H1 (cell line): ENCODE measurements at regions not wholly inside any gene's neighbourhood (a gene's known extent, or its start where the extent isn't known, plus 50 kb on each side); places are given as distances from the start of the nearest gene placed in this dataset.
"Not testable (repeated sequence)": the region's sequence is repeated elsewhere in the genome, so short reads cannot be mapped to it uniquely, and the experiment has no call there.

ENCODE experiments used
- CTCF ChIA-PET: fragments of 300-600 bp; sonication (Branson Sonifier 250); formaldehyde crosslinking; loops from one replicate; lab custom pipeline; 2021; ENCODE audit not compliant: partially characterized antibody; lab: Charles Lee
- POLR2A ChIA-PET: fragments of 300-600 bp; sonication (Branson Sonifier 250); formaldehyde crosslinking; loops from one replicate; lab custom pipeline; 2021; ENCODE audit warnings: inconsistent platforms; ENCODE audit not compliant: partially characterized antibody; lab: Charles Lee
- DNase-seq, 2 experiments: peaks; one replicate each; pipeline versions ENCODE4 v3.0.0 to v3.0.0-alpha.2; 2010 to 2022; ENCODE audit warnings: low spot score in 2 of 2, low read depth in 1 of 2, mixed read lengths in 1 of 2
- FAIRE-seq: peaks from 2 replicates; lab custom pipeline; 2011; peaks lifted over from hg19 to GRCh38; lab: Jason Lieb, UNC
- H2AFZ ChIP-seq: 2 replicates; pipeline ENCODE4 v1.8.1; 2012; ENCODE audit warnings: low read length, inconsistent platforms
- H2AK5ac ChIP-seq: 2 replicates; pipeline ENCODE4 v1.6.1; 2013; ENCODE audit warnings: low read depth, low read length
- H2BK120ac ChIP-seq: replicated peaks from 2 replicates; pipeline ENCODE3; 2013; ENCODE audit warnings: low read depth, low read length, inconsistent platforms
- H2BK12ac ChIP-seq: 2 replicates; pipeline ENCODE4 v1.6.1; 2013; ENCODE audit warnings: low read depth, low read length
- H2BK15ac ChIP-seq: 2 replicates; pipeline ENCODE4 v1.6.1; 2013; ENCODE audit warnings: low read length
- H2BK20ac ChIP-seq: 2 replicates; pipeline ENCODE4 v1.6.1; 2013; ENCODE audit warnings: low read length
- H2BK5ac ChIP-seq: 2 replicates; pipeline ENCODE4 v1.6.1; 2013; ENCODE audit warnings: low read depth, low read length
- H3K14ac ChIP-seq: 2 replicates; pipeline ENCODE4 v1.6.1; 2013; ENCODE audit warnings: inconsistent platforms; ENCODE audit not compliant: insufficient read length
- H3K18ac ChIP-seq: 2 replicates; pipeline ENCODE4 v1.6.1; 2013; ENCODE audit warnings: low read length; ENCODE audit errors: extremely low read depth
- H3K23ac ChIP-seq: 2 replicates; pipeline ENCODE4 v1.6.1; 2013; ENCODE audit warnings: inconsistent platforms; ENCODE audit not compliant: insufficient read length
- H3K23me2 ChIP-seq: 2 replicates; pipeline ENCODE4 v1.6.1; 2013; ENCODE audit warnings: low read depth, low read length
- H3K27ac ChIP-seq: 2 replicates; pipeline ENCODE4 v1.6.1; 2011; ENCODE audit warnings: low read depth, low read length, inconsistent platforms
- H3K27me3 ChIP-seq, 4 experiments: replicated peaks in 1 of 4; 1 replicate in 1 of 4; 2 replicates in 3 of 4; pipeline versions ENCODE4 v1.6.1 to v1.8.1; 2011 to 2013; ENCODE audit warnings: low read length in 3 of 4, mild to moderate bottlenecking in 3 of 4, inconsistent platforms in 2 of 4, mixed read lengths in 2 of 4, moderate library complexity in 1 of 4; ENCODE audit not compliant: control insufficient read depth in 3 of 4, insufficient read depth in 3 of 4; ENCODE audit errors: extremely low read depth in 1 of 4
- H3K36me3 ChIP-seq, 4 experiments: 2 replicates each; pipeline versions ENCODE4 v1.6.1 to v1.8.1; 2011 to 2013; ENCODE audit warnings: mild to moderate bottlenecking in 4 of 4, low read length in 3 of 4, moderate library complexity in 2 of 4, control low read depth in 1 of 4, inconsistent platforms in 1 of 4; ENCODE audit not compliant: insufficient read depth in 4 of 4, control insufficient read depth in 2 of 4
- H3K4ac ChIP-seq: replicated peaks from 2 replicates; pipeline ENCODE3; 2013; ENCODE audit warnings: low read length, low read depth, mixed read lengths, inconsistent platforms; ENCODE audit not compliant: insufficient read length
- H3K4me1 ChIP-seq, 4 experiments: replicated peaks in 1 of 4; 1 replicate in 1 of 4; 2 replicates in 3 of 4; pipeline versions ENCODE4 v1.6.1 to v1.8.1; 2011 to 2013; ENCODE audit warnings: low read length in 3 of 4, inconsistent platforms in 2 of 4, mixed read lengths in 1 of 4; ENCODE audit not compliant: insufficient read depth in 4 of 4, control insufficient read depth in 3 of 4
- H3K4me2 ChIP-seq, 2 experiments: 2 replicates each; pipeline versions ENCODE4 v1.6.1 to v1.8.1; 2011 to 2013; ENCODE audit warnings: low read depth in 2 of 2, low read length in 2 of 2, control low read depth in 1 of 2, inconsistent platforms in 1 of 2, mild to moderate bottlenecking in 1 of 2; ENCODE audit not compliant: insufficient read depth in 1 of 2
- H3K4me3 ChIP-seq, 4 experiments: fragments of 200-600, 300-600 bp in 1 of 4; sonication (generic), shearing (Covaris generic), sonication (Bioruptor Twin) in 1 of 4; 2 replicates each; pipeline versions ENCODE4 v1.5.1 to v1.8.1; 2011 to 2016; ENCODE audit warnings: low read length in 4 of 4, low read depth in 3 of 4, control low read depth in 2 of 4, inconsistent platforms in 2 of 4, mild to moderate bottlenecking in 2 of 4, mixed read lengths in 1 of 4, moderate library complexity in 1 of 4; ENCODE audit not compliant: insufficient read depth in 2 of 4; ENCODE audit errors: extremely low read depth in 1 of 4
- H3K56ac ChIP-seq: replicated peaks from 2 replicates; pipeline ENCODE3; 2013; ENCODE audit warnings: low read depth, mild to moderate bottlenecking, mixed read lengths, low read length, inconsistent platforms; ENCODE audit not compliant: insufficient read length
- H3K79me1 ChIP-seq: 2 replicates; pipeline ENCODE4 v1.6.1; 2013; ENCODE audit warnings: low read depth, low read length, control low read depth
- H3K79me2 ChIP-seq, 2 experiments: 2 replicates each; pipeline versions ENCODE4 v1.6.1 to v1.8.1; 2012 to 2013; ENCODE audit warnings: low read length in 2 of 2, mild to moderate bottlenecking in 2 of 2, inconsistent platforms in 1 of 2; ENCODE audit not compliant: insufficient read depth in 2 of 2, control insufficient read depth in 1 of 2
- H3K9ac ChIP-seq, 4 experiments: replicated peaks in 1 of 4; 1 replicate in 1 of 4; 2 replicates in 3 of 4; pipeline versions ENCODE4 v1.6.1 to v1.8.1; 2011 to 2013; ENCODE audit warnings: low read depth in 3 of 4, low read length in 3 of 4, control low read depth in 2 of 4, mild to moderate bottlenecking in 2 of 4, moderate library complexity in 2 of 4, inconsistent platforms in 1 of 4; ENCODE audit errors: extremely low read depth in 1 of 4
- H3K9me3 ChIP-seq, 2 experiments: 2 replicates each; pipeline versions ENCODE4 v1.6.1 to v1.8.1; 2012 to 2013; ENCODE audit warnings: mild to moderate bottlenecking in 2 of 2, moderate library complexity in 2 of 2, control low read depth in 1 of 2, inconsistent platforms in 1 of 2, low read depth in 1 of 2, low read length in 1 of 2, mixed read lengths in 1 of 2; ENCODE audit not compliant: insufficient read depth in 2 of 2
- H4K20me1 ChIP-seq, 2 experiments: replicated peaks in 1 of 2; 2 replicates each; pipeline versions ENCODE3 to v1.8.1; 2011 to 2013; ENCODE audit warnings: inconsistent platforms in 2 of 2, low read length in 2 of 2, mild to moderate bottlenecking in 1 of 2; ENCODE audit not compliant: insufficient read depth in 2 of 2, control insufficient read depth in 1 of 2
- H4K5ac ChIP-seq: 2 replicates; pipeline ENCODE4 v1.6.1; 2013; ENCODE audit warnings: low read length, low read depth, mixed read lengths, inconsistent platforms; ENCODE audit not compliant: insufficient read length
- H4K8ac ChIP-seq: 2 replicates; pipeline ENCODE4 v1.8.0; 2013; ENCODE audit warnings: mild to moderate bottlenecking, moderate library complexity, low read length, inconsistent platforms; ENCODE audit not compliant: insufficient read depth; ENCODE audit errors: extremely low read depth
- H4K91ac ChIP-seq: replicated peaks from 2 replicates; pipeline ENCODE3; 2013; ENCODE audit warnings: low read length, mixed read lengths, inconsistent platforms; ENCODE audit not compliant: insufficient read length
- WGBS, 2 experiments: shearing (Covaris generic) in 1 of 2; methylation state at CpG; one replicate each; pipeline versions ENCODE4 v1.1.6 to v1.1.7; 2013 to 2015; ENCODE audit warnings: low lambda C conversion rate in 2 of 2, mixed read lengths in 2 of 2, inconsistent platforms in 1 of 2, low coverage in 1 of 2, missing lambda C conversion rate in 1 of 2; ENCODE audit not compliant: insufficient replicate concordance in 2 of 2, insufficient coverage in 1 of 2, insufficient read length in 1 of 2; ENCODE audit errors: extremely low coverage in 1 of 2, missing lambda C conversion rate in 1 of 2; 5-methylcytosine and 5-hydroxymethylcytosine counted together

DNA sequence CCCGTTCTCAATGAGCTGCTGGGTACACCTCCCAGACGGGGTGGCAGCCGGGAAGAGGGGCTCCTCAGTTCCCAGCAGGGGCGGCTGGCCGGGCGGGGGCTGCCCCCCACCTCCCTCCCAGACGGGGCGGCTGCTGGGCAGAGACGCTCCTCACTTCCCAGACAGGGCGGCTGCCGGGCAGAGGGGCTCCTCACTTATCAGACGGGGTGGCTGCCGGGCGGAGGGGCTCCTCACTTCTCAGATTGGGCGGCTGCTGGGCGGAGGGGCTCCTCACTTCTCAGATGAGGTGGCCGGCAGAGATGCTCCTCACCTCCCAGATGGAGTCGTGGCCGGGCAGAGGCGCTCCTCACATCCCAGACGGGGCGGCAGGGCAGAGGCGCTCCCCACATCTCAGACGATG is 559.0 kb downstream of the CD109 start:
- H3K56ac ChIP-seq, H3K4me2 ChIP-seq, H4K8ac ChIP-seq, H2BK20ac ChIP-seq, H3K4me3 ChIP-seq, H3K4me1 ChIP-seq, H3K79me2 ChIP-seq, H4K5ac ChIP-seq, H3K9ac ChIP-seq, H2BK5ac ChIP-seq, POLR2A ChIA-PET, H3K4ac ChIP-seq, H3K27me3 ChIP-seq, H2AFZ ChIP-seq, H2AK5ac ChIP-seq, H2BK12ac ChIP-seq, H3K14ac ChIP-seq, DNase-seq, H3K23me2 ChIP-seq, H2BK120ac ChIP-seq, H4K91ac ChIP-seq, FAIRE-seq, H3K79me1 ChIP-seq, H4K20me1 ChIP-seq, H3K27ac ChIP-seq, H3K18ac ChIP-seq, H3K36me3 ChIP-seq, H2BK15ac ChIP-seq, CTCF ChIA-PET, H3K23ac ChIP-seq: not testable (repeated sequence)
- peaks cover 2 to 11% of the 10 kb centered on the region in 2 experiments; a peak in 1 of 4 replicates for H3K9me3 ChIP-seq
- 97% methylated on average over 7 of the region's 24 CpGs; no CpG with 5 or more reads in 1 of the 2 experiments for WGBS, 2 experiments

DNA sequence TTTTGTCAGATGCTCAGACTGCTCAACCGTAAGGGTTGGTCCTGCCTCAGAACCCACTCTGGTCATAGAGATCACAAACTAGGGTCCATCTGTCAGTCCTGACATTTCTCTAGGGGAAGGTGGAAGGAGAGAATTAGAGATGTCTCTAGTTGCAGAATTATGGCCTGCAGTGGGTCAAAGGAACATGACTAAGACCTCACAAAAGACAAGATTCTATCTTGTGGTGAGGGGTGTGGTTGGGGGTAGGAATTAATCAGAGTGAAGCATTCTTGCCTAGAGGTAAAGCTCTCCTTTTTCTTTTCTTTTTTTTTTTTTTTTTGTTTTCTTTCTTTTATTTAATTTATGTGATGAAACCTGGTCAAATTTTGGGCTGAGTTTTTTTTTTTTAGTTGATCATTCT is 558.1 kb downstream of the CD109 start:
- H3K4me3 ChIP-seq, H3K4me2 ChIP-seq, POLR2A ChIA-PET, H3K56ac ChIP-seq, H4K91ac ChIP-seq, H3K14ac ChIP-seq, H2AFZ ChIP-seq, H2BK12ac ChIP-seq, H2BK15ac ChIP-seq, H3K23me2 ChIP-seq, H3K36me3 ChIP-seq, H3K9ac ChIP-seq, H3K4ac ChIP-seq, H3K4me1 ChIP-seq, DNase-seq, H4K8ac ChIP-seq, H3K79me2 ChIP-seq, H3K27ac ChIP-seq, CTCF ChIA-PET, H3K18ac ChIP-seq, H2BK20ac ChIP-seq, H2BK5ac ChIP-seq, H3K27me3 ChIP-seq, H2AK5ac ChIP-seq, FAIRE-seq, H3K79me1 ChIP-seq, H2BK120ac ChIP-seq, H4K20me1 ChIP-seq, H3K23ac ChIP-seq, H4K5ac ChIP-seq: not testable (repeated sequence)
- peaks cover 2 to 11% of the 10 kb centered on the region in 2 experiments; a peak in 1 of 4 replicates for H3K9me3 ChIP-seq
- 100% methylated on average over 1 of the region's 1 CpG; no CpG with 5 or more reads in 1 of the 2 experiments for WGBS, 2 experiments
